ENCODE measurements at regions not wholly inside any gene's neighbourhood (a gene's known extent, or its start where the extent isn't known, plus 50 kb on each side); places are given as distances from the start of the nearest gene placed in this dataset.

DNA sequence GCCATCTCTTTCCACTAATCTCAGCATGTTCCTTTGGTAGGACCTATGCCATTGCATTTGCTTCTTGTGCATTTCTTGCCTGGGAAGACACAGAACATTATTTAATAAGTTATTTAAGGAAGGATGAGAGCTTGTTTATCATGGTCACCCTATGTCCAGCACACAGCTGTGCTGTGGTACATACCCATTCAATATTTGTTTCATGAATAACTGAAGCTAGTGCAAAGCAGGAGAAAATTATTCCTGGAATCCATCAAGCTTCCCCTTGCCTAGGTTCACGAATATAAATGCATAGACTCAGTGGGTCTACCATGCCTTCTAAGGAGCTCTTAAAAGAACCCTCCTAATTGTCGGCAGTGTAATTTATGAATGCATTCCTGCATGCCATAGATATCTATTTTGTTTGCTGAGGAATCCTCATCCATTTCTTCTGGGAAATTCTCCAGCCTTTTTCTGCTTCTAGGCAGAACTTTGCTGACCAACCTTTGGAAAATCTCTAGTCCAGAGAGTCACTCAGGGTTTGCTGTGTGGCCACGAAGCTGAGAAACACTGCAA, 599.8 kb upstream of the TMEM132C start:
- Histone ChIP-seq H3K9ac (ENCODE audit: low read depth, low read length, poor library complexity) (no peak overlapping the region), H3K27ac (replicated peaks; ENCODE audit: low read length) (no peak overlapping the region), H3K4me2 (ENCODE audit: insufficient read depth, low read length, poor library complexity, severe bottlenecking) (no peak overlapping the region), H4K8ac (ENCODE audit: low read depth, low read length) (no peak overlapping the region), H2BK12ac (ENCODE audit: low read length) (no peak overlapping the region), H3K4me3 (ENCODE audit: low read length in 2 of 2) (no peak overlapping the region), H2AFZ (ENCODE audit: low read length) (no peak overlapping the region), H3K4ac (ENCODE audit: low read length) (no peak overlapping the region), H3K4me1 (ENCODE audit: control insufficient read depth in 2 of 2, insufficient read depth in 1 of 2, low read depth in 1 of 2, low read length in 2 of 2) (peaks cover 0 to 1% of the 10 kb centered on the region in 2 donors), H2BK5ac (ENCODE audit: low read length) (no peak overlapping the region), H2BK15ac (ENCODE audit: low read length) (no peak overlapping the region), H3K9me3 (replicated peaks in 1 of 2; ENCODE audit: control insufficient read depth in 2 of 2, insufficient read depth in 1 of 2, low read depth in 1 of 2, low read length in 2 of 2) (no peaks in the 10 kb centered on the region), H3K27me3 (ENCODE audit: control insufficient read depth in 3 of 3, insufficient read depth in 3 of 3, low read depth in 1 of 3, low read length in 3 of 3) (no peaks in the 10 kb centered on the region), H3K36me3 (replicated peaks in 1 of 2; ENCODE audit: control insufficient read depth in 2 of 2, insufficient read depth in 2 of 2, low read length in 2 of 2) (no peaks in the 10 kb centered on the region), H2AK5ac (ENCODE audit: low read depth, low read length) (no peak overlapping the region), H3K79me1 (ENCODE audit: low read depth, low read length) (no peaks in the 10 kb centered on the region), H4K91ac (ENCODE audit: low read depth, low read length, poor library complexity) (no peak overlapping the region), H3K23ac (ENCODE audit: low read depth, low read length, poor library complexity) (no peak overlapping the region), H3K18ac (ENCODE audit: low read length) (no peak overlapping the region), H3K14ac (ENCODE audit: low read length) (no peak overlapping the region), H2BK120ac (ENCODE audit: low read depth, low read length) (no peak overlapping the region)
- DNase-seq (ENCODE audit: low spot score) = no peak
- WGBS, 2 donors (ENCODE audit: extremely low coverage in 2 of 2, insufficient read length in 2 of 2, insufficient replicate concordance in 1 of 2) = no CpG with 5 or more reads among the region's 3 CpGs

DNA sequence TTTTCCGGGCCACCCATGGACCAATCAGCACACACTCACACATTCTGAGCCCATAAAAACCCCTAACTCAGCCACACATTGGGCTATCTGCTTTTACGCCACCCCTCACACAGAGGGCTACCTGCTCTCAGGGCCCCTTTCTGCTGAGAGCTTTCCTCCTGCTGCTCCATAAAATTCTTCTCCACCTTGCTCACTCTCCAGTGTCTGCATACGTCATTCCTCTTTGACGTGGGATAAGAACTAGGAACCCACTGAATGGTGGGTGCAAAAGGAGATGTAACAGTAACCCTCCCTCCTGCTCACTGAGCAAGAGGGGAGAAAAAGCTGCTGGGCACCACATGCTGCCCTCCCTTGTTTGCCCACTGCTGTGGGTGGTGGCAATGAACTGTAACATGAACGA, 596.7 kb upstream of the TMEM132C start:
- H2BK5ac ChIP-seq (ENCODE audit: low read length) = no peak overlapping the region

DNA sequence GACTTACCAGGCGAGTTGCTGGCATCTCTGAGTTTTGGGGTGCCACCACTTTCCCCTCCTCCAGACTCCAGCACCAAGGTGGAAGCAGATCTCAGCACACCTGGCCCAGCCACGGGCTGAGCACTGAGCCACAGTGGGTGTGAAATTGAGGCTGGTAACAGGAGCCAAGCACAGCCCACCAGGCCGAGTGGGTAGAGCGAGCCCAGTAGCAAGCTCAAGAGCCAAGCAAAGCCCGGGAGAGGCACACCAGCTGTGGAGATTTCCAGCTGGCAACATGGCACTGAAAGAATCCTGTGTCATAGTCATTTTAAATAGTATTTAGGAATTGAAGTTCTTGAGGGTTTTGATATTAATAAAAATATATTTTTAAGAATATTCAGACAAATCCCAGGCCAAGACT, 596.2 kb upstream of the TMEM132C start:
- Histone ChIP-seq H3K9ac (ENCODE audit: low read depth, low read length, poor library complexity) (no peak overlapping the region), H3K4me2 (ENCODE audit: insufficient read depth, low read length, poor library complexity, severe bottlenecking) (no peak overlapping the region), H3K79me1 (ENCODE audit: low read depth, low read length) (no peaks in the 10 kb centered on the region), H3K36me3 (replicated peaks in 1 of 2; ENCODE audit: control insufficient read depth in 2 of 2, insufficient read depth in 2 of 2, low read length in 2 of 2) (no peaks in the 10 kb centered on the region), H2BK12ac (ENCODE audit: low read length) (no peak overlapping the region), H3K9me3 (replicated peaks in 1 of 2; ENCODE audit: control insufficient read depth in 2 of 2, insufficient read depth in 1 of 2, low read depth in 1 of 2, low read length in 2 of 2) (no peaks in the 10 kb centered on the region), H2BK15ac (ENCODE audit: low read length) (no peak overlapping the region), H4K8ac (ENCODE audit: low read depth, low read length) (peak overlapping the region; percentile 70), H2AFZ (ENCODE audit: low read length) (no peak overlapping the region), H3K4me3 (ENCODE audit: low read length in 2 of 2) (no peak overlapping the region), H3K27me3 (ENCODE audit: control insufficient read depth in 3 of 3, insufficient read depth in 3 of 3, low read depth in 1 of 3, low read length in 3 of 3) (no peaks in the 10 kb centered on the region), H3K4me1 (ENCODE audit: control insufficient read depth in 2 of 2, insufficient read depth in 1 of 2, low read depth in 1 of 2, low read length in 2 of 2) (no peaks in the 10 kb centered on the region), H2BK5ac (ENCODE audit: low read length) (no peak overlapping the region), H4K91ac (ENCODE audit: low read depth, low read length, poor library complexity) (no peak overlapping the region), H2AK5ac (ENCODE audit: low read depth, low read length) (no peak overlapping the region), H3K4ac (ENCODE audit: low read length) (no peak overlapping the region), H3K18ac (ENCODE audit: low read length) (no peak overlapping the region), H3K14ac (ENCODE audit: low read length) (no peak overlapping the region), H3K23ac (ENCODE audit: low read depth, low read length, poor library complexity) (no peak overlapping the region), H2BK120ac (ENCODE audit: low read depth, low read length) (no peak overlapping the region), H3K27ac (replicated peaks; ENCODE audit: low read length) (no peak overlapping the region)
- WGBS, 2 donors (ENCODE audit: extremely low coverage in 2 of 2, insufficient read length in 2 of 2, insufficient replicate concordance in 1 of 2) = no CpG with 5 or more reads among the region's 5 CpGs
- no peak for DNase-seq (ENCODE audit: low spot score)

More for the DNA sequence above, 596.7 kb upstream of the TMEM132C start:
- Histone ChIP-seq H2BK15ac (ENCODE audit: low read length) (no peak overlapping the region), H3K9me3 (replicated peaks in 1 of 2; ENCODE audit: control insufficient read depth in 2 of 2, insufficient read depth in 1 of 2, low read depth in 1 of 2, low read length in 2 of 2) (no peaks in the 10 kb centered on the region), H3K23ac (ENCODE audit: low read depth, low read length, poor library complexity) (no peak overlapping the region), H3K4me1 (ENCODE audit: control insufficient read depth in 2 of 2, insufficient read depth in 1 of 2, low read depth in 1 of 2, low read length in 2 of 2) (no peaks in the 10 kb centered on the region), H4K8ac (ENCODE audit: low read depth, low read length) (peak overlapping the region; percentile 70), H3K27ac (replicated peaks; ENCODE audit: low read length) (no peak overlapping the region), H2BK12ac (ENCODE audit: low read length) (no peak overlapping the region), H3K4ac (ENCODE audit: low read length) (no peak overlapping the region), H3K4me3 (ENCODE audit: low read length in 2 of 2) (no peak overlapping the region), H3K4me2 (ENCODE audit: insufficient read depth, low read length, poor library complexity, severe bottlenecking) (no peak overlapping the region), H3K14ac (ENCODE audit: low read length) (no peak overlapping the region), H4K91ac (ENCODE audit: low read depth, low read length, poor library complexity) (no peak overlapping the region), H2BK120ac (ENCODE audit: low read depth, low read length) (no peak overlapping the region), H2AK5ac (ENCODE audit: low read depth, low read length) (no peak overlapping the region), H3K9ac (ENCODE audit: low read depth, low read length, poor library complexity) (peak overlapping the region; percentile 25), H3K18ac (ENCODE audit: low read length) (no peak overlapping the region), H3K27me3 (ENCODE audit: control insufficient read depth in 3 of 3, insufficient read depth in 3 of 3, low read depth in 1 of 3, low read length in 3 of 3) (no peaks in the 10 kb centered on the region), H2AFZ (ENCODE audit: low read length) (no peak overlapping the region), H3K79me1 (ENCODE audit: low read depth, low read length) (no peaks in the 10 kb centered on the region), H3K36me3 (replicated peaks in 1 of 2; ENCODE audit: control insufficient read depth in 2 of 2, insufficient read depth in 2 of 2, low read length in 2 of 2) (no peaks in the 10 kb centered on the region)
- no CpG with 5 or more reads among the region's 5 CpGs for WGBS, 2 donors (ENCODE audit: extremely low coverage in 2 of 2, insufficient read length in 2 of 2, insufficient replicate concordance in 1 of 2)
- no peak for DNase-seq (ENCODE audit: low spot score)

DNA sequence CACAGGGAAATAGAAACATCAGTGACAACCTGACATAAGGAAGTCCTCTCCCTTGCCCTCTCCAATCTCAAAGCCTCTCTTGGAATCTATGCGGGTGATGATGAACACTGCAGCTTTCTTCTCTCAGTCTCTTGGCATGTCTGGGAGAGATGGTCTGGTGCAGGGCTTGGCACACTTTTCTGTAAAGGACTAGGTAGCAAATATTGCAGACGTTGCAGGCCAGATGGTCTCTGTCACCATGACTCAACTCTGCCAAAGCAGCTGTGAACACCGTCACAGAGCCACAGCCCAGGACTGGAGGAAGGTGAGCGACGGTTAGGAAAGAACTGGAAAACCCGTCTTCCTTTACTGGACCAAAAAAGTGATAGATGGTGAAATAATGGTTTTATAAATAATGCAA, 591.0 kb upstream of the TMEM132C start:
- Histone ChIP-seq H2AK5ac (ENCODE audit: low read depth, low read length) (no peak overlapping the region), H4K8ac (ENCODE audit: low read depth, low read length) (no peak overlapping the region), H3K36me3 (replicated peaks in 1 of 2; ENCODE audit: control insufficient read depth in 2 of 2, insufficient read depth in 2 of 2, low read length in 2 of 2) (no peaks in the 10 kb centered on the region), H3K9me3 (replicated peaks in 1 of 2; ENCODE audit: control insufficient read depth in 2 of 2, insufficient read depth in 1 of 2, low read depth in 1 of 2, low read length in 2 of 2) (no peaks in the 10 kb centered on the region), H2BK5ac (ENCODE audit: low read length) (no peak overlapping the region), H3K9ac (ENCODE audit: low read depth, low read length, poor library complexity) (peak overlapping the region; percentile 44), H4K91ac (ENCODE audit: low read depth, low read length, poor library complexity) (no peak overlapping the region), H3K4ac (ENCODE audit: low read length) (no peak overlapping the region), H3K4me3 (ENCODE audit: low read length in 2 of 2) (no peak overlapping the region), H3K18ac (ENCODE audit: low read length) (no peak overlapping the region), H2AFZ (ENCODE audit: low read length) (no peak overlapping the region), H3K23ac (ENCODE audit: low read depth, low read length, poor library complexity) (no peak overlapping the region), H3K4me1 (ENCODE audit: control insufficient read depth in 2 of 2, insufficient read depth in 1 of 2, low read depth in 1 of 2, low read length in 2 of 2) (no peaks in the 10 kb centered on the region), H3K27ac (replicated peaks; ENCODE audit: low read length) (no peak overlapping the region), H2BK120ac (ENCODE audit: low read depth, low read length) (no peak overlapping the region), H3K14ac (ENCODE audit: low read length) (no peak overlapping the region), H2BK12ac (ENCODE audit: low read length) (no peak overlapping the region), H3K4me2 (ENCODE audit: insufficient read depth, low read length, poor library complexity, severe bottlenecking) (no peak overlapping the region), H3K79me1 (ENCODE audit: low read depth, low read length) (no peaks in the 10 kb centered on the region), H2BK15ac (ENCODE audit: low read length) (no peak overlapping the region), H3K27me3 (ENCODE audit: control insufficient read depth in 3 of 3, insufficient read depth in 3 of 3, low read depth in 1 of 3, low read length in 3 of 3) (no peaks in the 10 kb centered on the region)
- no peak for DNase-seq (ENCODE audit: low spot score)
- no CpG with 5 or more reads among the region's 6 CpGs for WGBS, 2 donors (ENCODE audit: extremely low coverage in 2 of 2, insufficient read length in 2 of 2, insufficient replicate concordance in 1 of 2)
